Cerebellar cortex (tissue), 1 donor: ENCODE measurements at regions not wholly inside any gene's neighbourhood (a gene's known extent, or its start where the extent isn't known, plus 50 kb on each side); places are given as distances from the start of the nearest gene placed in this dataset.
A peak's percentile ranks its signal among the peaks of the same experiment; 100 is the strongest.
"Not testable (repeated sequence)": the region's sequence is repeated elsewhere in the genome, so short reads cannot be mapped to it uniquely, and the experiment has no call there.

Source experiments
- DNase-seq: peaks from one replicate; pipeline ENCODE4 v3.0.0-alpha.2; 2015; ENCODE audit warnings: low spot score

GRCh38 chr6:156688620-156688971 is 88.6 kb upstream of the ARID1B start:
- DNase-seq, result no peak

GRCh38 chr6:156687789-156688619 is 89.2 kb upstream of the ARID1B start:
- DNase-seq, result peak; percentile 79

- peak; percentile 94 for DNase-seq
Measured at GRCh38 chr6:156686995-156687788, 90.0 kb upstream of the ARID1B start.

- DNase-seq, result peak; percentile 86
Measured at GRCh38 chr6:156686301-156686994, 90.7 kb upstream of the ARID1B start.

- DNase-seq, result no peak
Measured at GRCh38 chr6:156685823-156686222, 91.4 kb upstream of the ARID1B start.

- no peak for DNase-seq
Measured at GRCh38 chr6:156683821-156684220, 93.4 kb upstream of the ARID1B start.

GRCh38 chr6:156676721-156677120 is 100.5 kb upstream of the ARID1B start:
- DNase-seq, result no peak

GRCh38 chr6:156674197-156674596 is 103.0 kb upstream of the ARID1B start:
- no peak for DNase-seq

- not testable (repeated sequence) for DNase-seq
Measured at GRCh38 chr6:156670097-156670496, 107.1 kb upstream of the ARID1B start.

- no peak for DNase-seq
Measured at GRCh38 chr6:156662025-156662445, 115.1 kb upstream of the ARID1B start.

- no peak for DNase-seq
Measured at GRCh38 chr6:156660389-156660788, 116.8 kb upstream of the ARID1B start.

- DNase-seq, result no peak
Measured at GRCh38 chr6:156659822-156660198, 117.4 kb upstream of the ARID1B start.

- no peak for DNase-seq
Measured at GRCh38 chr6:156658966-156659821, 118.0 kb upstream of the ARID1B start.

GRCh38 chr6:156658186-156658965 is 118.8 kb upstream of the ARID1B start:
- DNase-seq, result no peak

- DNase-seq, result no peak
Measured at GRCh38 chr6:156657296-156657695, 119.9 kb upstream of the ARID1B start.

- no peak for DNase-seq
Measured at GRCh38 chr6:156654919-156655918, 122.0 kb upstream of the ARID1B start.

- no peak for DNase-seq
Measured at GRCh38 chr6:156652231-156652750, 124.9 kb upstream of the ARID1B start.

- DNase-seq, result no peak
Measured at GRCh38 chr6:156651486-156651885, 125.7 kb upstream of the ARID1B start.

GRCh38 chr6:156650896-156651390 is 126.2 kb upstream of the ARID1B start:
- no peak for DNase-seq
